Caco-2 (cell line): ENCODE measurements at regions not wholly inside any gene's neighbourhood (a gene's known extent, or its start where the extent isn't known, plus 50 kb on each side); places are given as distances from the start of the nearest gene placed in this dataset.

Experiments
- BruUV-seq: library from RNA; stranded (reverse); fragments of 400-500 nt; replicated peaks from 2 replicates; lab custom pipeline; 2021; lab: Mats Ljungman, UMichigan
- CTCF ChIA-PET: fragments of 300-600 bp; sonication (Branson Sonifier 250); formaldehyde crosslinking; loops from one replicate; lab custom pipeline; 2022; ENCODE audit warnings: antibody characterized with exemption; lab: Charles Lee
- POLR2A ChIA-PET: fragments of 300-600 bp; sonication (Branson Sonifier 250); formaldehyde crosslinking; loops from one replicate; lab custom pipeline; 2022; ENCODE audit warnings: antibody characterized with exemption; lab: Charles Lee
- DNase-seq, 2 experiments: peaks; one replicate each; pipeline versions ENCODE4 v3.0.0 to v3.0.0-alpha.2; 2020 to 2022
- H3K27me3 ChIP-seq: replicated peaks from 2 replicates; pipeline ENCODE4 v1.6.0; 2011; ENCODE audit warnings: low read length; ENCODE audit not compliant: control insufficient read depth, insufficient read depth
- H3K36me3 ChIP-seq: 2 replicates; pipeline ENCODE4 v1.5.1; 2011; ENCODE audit warnings: low read length; ENCODE audit not compliant: control insufficient read depth, insufficient read depth
- H3K4me1 ChIP-seq: fragments of 250-450 bp; sonication (Bioruptor Pico); 2 replicates; pipeline ENCODE4 v1.5.1; 2020; ENCODE audit warnings: mild to moderate bottlenecking
- H3K4me3 ChIP-seq: 2 replicates; pipeline ENCODE4 v1.5.1; 2011; ENCODE audit warnings: low read depth, mild to moderate bottlenecking, control low read depth, low read length
- H3K9me3 ChIP-seq: fragments of 250-450 bp; sonication (Bioruptor Pico); 2 replicates; pipeline ENCODE4 v1.5.1; 2020; ENCODE audit warnings: mild to moderate bottlenecking, moderate library complexity
- H3K27ac Mint-ChIP-seq: one replicate; pipeline ENCODE4 v1.8.0; 2022; ENCODE audit warnings: mixed read lengths; ENCODE audit not compliant: unreplicated experiment
- H3K27me3 Mint-ChIP-seq: one replicate; pipeline ENCODE4 v1.8.0; 2022; ENCODE audit warnings: mixed read lengths; ENCODE audit not compliant: insufficient read depth, unreplicated experiment
- H3K36me3 Mint-ChIP-seq: one replicate; pipeline ENCODE4 v1.8.0; 2022; ENCODE audit warnings: mild to moderate bottlenecking, mixed read lengths; ENCODE audit not compliant: insufficient read depth, unreplicated experiment
- H3K4me1 Mint-ChIP-seq: one replicate; pipeline ENCODE4 v1.8.0; 2022; ENCODE audit warnings: low read depth, mixed read lengths; ENCODE audit not compliant: unreplicated experiment
- H3K4me3 Mint-ChIP-seq: one replicate; pipeline ENCODE4 v1.8.0; 2022; ENCODE audit warnings: mild to moderate bottlenecking, moderate library complexity, mixed read lengths; ENCODE audit not compliant: unreplicated experiment
- H3K9me3 Mint-ChIP-seq: one replicate; pipeline ENCODE4 v1.8.0; 2022; ENCODE audit warnings: mixed read lengths; ENCODE audit not compliant: unreplicated experiment
- intact Hi-C: fragments of 100-400 bp; cut with micrococcal nuclease; formaldehyde crosslinking; loops from one replicate; pipeline ENCODE4 v1.10.0; 2022; ENCODE audit not compliant: unreplicated experiment
- TF ChIP-seq, protein P1 (sequence below), 2 experiments: fragments of 200-600 bp in 1 of 2; IDR thresholded peaks; 1 replicate in 1 of 2; 2 replicates in 1 of 2; pipeline versions ENCODE4 v1.5.1 to v1.8.0; 2011 to 2022; ENCODE audit warnings: antibody characterized with exemption in 1 of 2, control low read depth in 1 of 2, inconsistent platforms in 1 of 2, low read depth in 1 of 2, low read length in 1 of 2, mild to moderate bottlenecking in 1 of 2, moderate library complexity in 1 of 2; ENCODE audit not compliant: insufficient read depth in 1 of 2, severe bottlenecking in 1 of 2, unreplicated experiment in 1 of 2

DNA sequence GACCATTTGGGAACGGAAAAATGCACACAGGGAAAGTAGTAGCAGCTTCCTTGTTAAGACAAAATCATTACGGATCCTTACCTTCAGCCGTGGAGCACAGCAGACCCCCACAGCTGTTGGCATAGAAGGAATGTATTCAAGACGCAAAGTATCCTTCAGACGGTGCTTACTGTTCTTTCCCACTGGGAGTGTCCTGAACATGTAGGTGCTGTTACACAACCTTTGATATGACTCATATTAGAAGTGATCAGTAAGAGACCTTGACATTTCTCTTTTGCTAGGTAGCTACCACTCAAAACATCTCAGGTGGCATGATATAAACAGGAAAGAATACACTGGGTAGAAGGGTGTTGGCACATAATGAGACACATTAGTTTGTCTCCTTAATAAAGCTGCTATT lies 154.0 kb upstream of the FMR1 start:
- Mint-ChIP-seq H3K4me3 (no peak overlapping the region), H3K27me3 (peaks cover 8% of the 10 kb centered on the region), H3K36me3 (no peaks in the 10 kb centered on the region), H3K27ac (no peak overlapping the region), H3K4me1 (no peaks in the 10 kb centered on the region), H3K9me3 (no peaks in the 10 kb centered on the region)
- CTCF ChIA-PET: no interaction called here
- no peaks in the 10 kb centered on the region for H3K27me3 ChIP-seq
- H3K36me3 ChIP-seq: no peaks in the 10 kb centered on the region
- DNase-seq: no peak
- no peak overlapping the region for H3K4me3 ChIP-seq
- TF ChIP-seq, protein P1, sequence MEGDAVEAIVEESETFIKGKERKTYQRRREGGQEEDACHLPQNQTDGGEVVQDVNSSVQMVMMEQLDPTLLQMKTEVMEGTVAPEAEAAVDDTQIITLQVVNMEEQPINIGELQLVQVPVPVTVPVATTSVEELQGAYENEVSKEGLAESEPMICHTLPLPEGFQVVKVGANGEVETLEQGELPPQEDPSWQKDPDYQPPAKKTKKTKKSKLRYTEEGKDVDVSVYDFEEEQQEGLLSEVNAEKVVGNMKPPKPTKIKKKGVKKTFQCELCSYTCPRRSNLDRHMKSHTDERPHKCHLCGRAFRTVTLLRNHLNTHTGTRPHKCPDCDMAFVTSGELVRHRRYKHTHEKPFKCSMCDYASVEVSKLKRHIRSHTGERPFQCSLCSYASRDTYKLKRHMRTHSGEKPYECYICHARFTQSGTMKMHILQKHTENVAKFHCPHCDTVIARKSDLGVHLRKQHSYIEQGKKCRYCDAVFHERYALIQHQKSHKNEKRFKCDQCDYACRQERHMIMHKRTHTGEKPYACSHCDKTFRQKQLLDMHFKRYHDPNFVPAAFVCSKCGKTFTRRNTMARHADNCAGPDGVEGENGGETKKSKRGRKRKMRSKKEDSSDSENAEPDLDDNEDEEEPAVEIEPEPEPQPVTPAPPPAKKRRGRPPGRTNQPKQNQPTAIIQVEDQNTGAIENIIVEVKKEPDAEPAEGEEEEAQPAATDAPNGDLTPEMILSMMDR (IDR thresholded peaks at IDR 0.05; ENCODE audit: insufficient read depth in 1 of 2, low read depth in 1 of 2, low read length in 1 of 2, severe bottlenecking in 1 of 2, unreplicated experiment in 1 of 2): no peak
- POLR2A ChIA-PET: no interaction called here
- intact Hi-C loops: no loop called here
- H3K4me1 ChIP-seq: no peaks in the 10 kb centered on the region
- H3K9me3 ChIP-seq: no peaks in the 10 kb centered on the region
- BruUV-seq: no TSS peak

DNA sequence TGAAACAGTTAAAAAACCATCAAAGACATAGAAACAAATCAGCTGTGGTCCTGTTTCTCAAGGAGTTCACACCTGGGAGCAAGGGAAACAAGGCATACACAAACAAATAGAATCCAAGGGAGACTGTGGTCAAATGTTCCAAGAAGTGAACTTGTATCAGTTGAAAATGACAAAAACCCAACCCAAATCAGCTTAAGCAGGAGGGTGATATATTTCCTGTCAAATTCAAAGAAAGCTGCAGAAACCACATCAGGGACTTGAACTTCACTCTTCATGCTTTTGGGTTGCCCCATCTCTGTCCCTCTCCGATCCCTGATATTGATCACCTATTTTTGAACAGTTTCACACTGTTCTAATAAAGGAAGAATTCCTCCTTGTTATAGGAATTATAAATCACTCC lies 148.6 kb upstream of the FMR1 start:
- no TSS peak for BruUV-seq
- no peak overlapping the region for H3K27ac Mint-ChIP-seq
- no peak overlapping the region for H3K4me3 ChIP-seq
- H3K27me3 ChIP-seq: no peaks in the 10 kb centered on the region
- no peaks in the 10 kb centered on the region for H3K36me3 Mint-ChIP-seq
- H3K4me3 Mint-ChIP-seq: no peak overlapping the region
- no peaks in the 10 kb centered on the region for H3K9me3 ChIP-seq
- CTCF ChIA-PET: no interaction called here
- no peaks in the 10 kb centered on the region for H3K4me1 ChIP-seq
- H3K36me3 ChIP-seq: no peaks in the 10 kb centered on the region
- intact Hi-C loops: no loop called here
- no peak for DNase-seq
- POLR2A ChIA-PET: no interaction called here
- TF ChIP-seq, protein P1 (IDR thresholded peaks at IDR 0.05; ENCODE audit: insufficient read depth in 1 of 2, low read depth in 1 of 2, low read length in 1 of 2, severe bottlenecking in 1 of 2, unreplicated experiment in 1 of 2): no peak
- H3K4me1 Mint-ChIP-seq: no peaks in the 10 kb centered on the region
- no peaks in the 10 kb centered on the region for H3K27me3 Mint-ChIP-seq
- H3K9me3 Mint-ChIP-seq: no peaks in the 10 kb centered on the region

GRCh38 chrX:147764868-147765267 lies 146.9 kb upstream of the FMR1 start:
- Histone ChIP-seq H3K9me3 (no peaks in the 10 kb centered on the region), H3K4me3 (no peak overlapping the region), H3K36me3 (no peaks in the 10 kb centered on the region), H3K27me3 (no peaks in the 10 kb centered on the region), H3K4me1 (no peaks in the 10 kb centered on the region)
- H3K27ac Mint-ChIP-seq: no peak overlapping the region
- H3K9me3 Mint-ChIP-seq: no peaks in the 10 kb centered on the region
- no peaks in the 10 kb centered on the region for H3K27me3 Mint-ChIP-seq
- H3K4me3 Mint-ChIP-seq: no peak overlapping the region
- no peak for DNase-seq
- no TSS peak for BruUV-seq
- TF ChIP-seq, protein P1 (IDR thresholded peaks at IDR 0.05; ENCODE audit: insufficient read depth in 1 of 2, low read depth in 1 of 2, low read length in 1 of 2, severe bottlenecking in 1 of 2, unreplicated experiment in 1 of 2): no peak
- no peaks in the 10 kb centered on the region for H3K4me1 Mint-ChIP-seq
- POLR2A ChIA-PET: no interaction called here
- H3K36me3 Mint-ChIP-seq: no peaks in the 10 kb centered on the region
- CTCF ChIA-PET: no interaction called here
- intact Hi-C loops: no loop called here
